ENCODE measurements at regions not wholly inside any gene's neighbourhood (a gene's known extent, or its start where the extent isn't known, plus 50 kb on each side); places are given as distances from the start of the nearest gene placed in this dataset.

- TF ChIP-seq CTCF (IDR thresholded peaks at IDR 0.05) (no peak), EP300 (IDR thresholded peaks at IDR 0.05) (no peak), POLR2A (IDR thresholded peaks at IDR 0.05) (no peak), POLR2AphosphoS5 (IDR thresholded peaks at IDR 0.05) (no peak)
Observed at GRCh38 chr4:106418444-106418843, 49.9 kb upstream of the GIMD1 start.

Measured in upper lobe of left lung (tissue), 4 donors.